Activated CD4-positive, alpha-beta T cell treated with anti-CD3 and anti-CD28 coated beads, Interleukin-10, Interleukin-2, amounts not matched to agents 100 ng/mL and 50 ng/mL, durations not matched to agents 16 hours and 8 hours (primary cell): ENCODE measurements at regions not wholly inside any gene's neighbourhood (a gene's known extent, or its start where the extent isn't known, plus 50 kb on each side); places are given as distances from the start of the nearest gene placed in this dataset.
A peak's percentile ranks its signal among the peaks of the same experiment; 100 is the strongest.
"Not testable (repeated sequence)": the region's sequence is repeated elsewhere in the genome, so short reads cannot be mapped to it uniquely, and the experiment has no call there.

Experiments used
- DNase-seq: peaks from one replicate; pipeline ENCODE4 v3.0.0-alpha.2; 2020

DNA sequence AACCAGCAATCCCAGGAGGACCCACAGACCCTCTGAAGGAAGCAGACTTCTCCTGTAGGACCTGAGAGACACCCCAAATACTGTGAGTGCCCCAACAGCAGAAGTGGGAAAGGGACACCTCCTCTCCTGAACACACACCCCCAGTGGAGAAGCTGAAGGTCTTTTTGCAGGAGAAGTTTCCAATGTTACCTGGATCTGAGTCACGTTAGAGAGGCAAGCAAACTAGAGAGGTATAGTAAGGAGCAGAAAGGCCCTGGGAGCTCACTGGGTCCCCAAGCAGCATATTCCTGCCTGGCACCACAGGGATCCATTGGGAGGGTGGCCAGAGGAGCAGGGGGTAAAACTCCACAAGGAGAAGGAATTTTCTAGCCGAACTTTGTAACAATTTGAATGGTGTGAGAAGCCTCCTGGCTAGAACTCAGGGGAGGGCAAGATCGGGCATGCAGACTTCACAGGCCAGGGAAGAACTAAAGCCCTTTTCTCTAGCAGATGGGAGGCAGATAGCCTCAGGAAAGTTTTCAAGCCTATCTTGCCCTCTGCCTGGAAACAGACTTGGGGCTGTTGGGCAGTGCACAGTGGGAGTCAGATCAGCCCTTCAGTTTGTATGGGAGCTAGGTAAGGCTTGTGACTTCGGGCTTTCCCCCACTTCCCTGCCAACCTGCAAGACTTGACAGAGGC is 68.2 kb upstream of the SSTR4 start:
- no peak for DNase-seq

- not testable (repeated sequence) for DNase-seq
Measured at GRCh38 chr20:22967706-22968105, 67.4 kb upstream of the SSTR4 start.

GRCh38 chr20:22969031-22969430 is 66.1 kb upstream of the SSTR4 start:
- not testable (repeated sequence) for DNase-seq

- DNase-seq, result not testable (repeated sequence)
Measured at GRCh38 chr20:22971077-22971476, 64.0 kb upstream of the SSTR4 start.

- DNase-seq, result peak; percentile 3
Measured at GRCh38 chr20:22974354-22974753, 60.8 kb upstream of the SSTR4 start.

DNA sequence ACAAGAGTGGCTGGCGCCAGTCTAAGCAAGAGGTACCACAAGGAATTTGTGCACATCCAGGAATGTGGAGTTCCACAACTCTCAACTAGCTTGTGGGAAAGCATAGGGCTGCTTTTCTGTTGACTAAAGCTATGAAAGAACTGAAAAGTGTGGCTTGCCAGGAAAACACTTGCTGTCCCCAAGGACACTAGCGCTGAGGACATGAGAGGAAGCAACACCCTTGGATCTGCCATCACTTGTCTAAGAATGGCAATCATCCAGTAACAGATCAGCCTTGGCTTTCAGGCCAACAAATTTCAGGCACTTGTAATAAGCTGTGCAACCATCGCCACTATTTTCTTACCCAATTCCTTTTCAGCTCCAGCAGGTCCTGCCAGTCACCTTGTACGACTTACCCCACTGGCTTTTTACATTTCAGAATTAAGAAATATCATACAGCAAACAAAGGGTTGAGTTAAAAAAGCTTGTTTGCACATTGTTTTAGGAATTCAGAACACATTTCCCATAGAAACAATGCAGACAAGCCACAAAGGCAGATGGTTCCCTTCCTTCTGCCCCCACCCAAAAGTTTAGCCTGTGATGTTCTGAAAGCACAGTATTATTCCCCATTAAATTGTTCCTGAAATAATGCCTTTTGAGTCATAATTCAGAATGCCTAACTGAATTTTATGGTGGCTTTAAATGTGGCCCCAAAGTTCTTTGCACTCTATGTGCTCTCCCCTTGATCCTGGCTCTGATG is 57.9 kb upstream of the SSTR4 start:
- no peak for DNase-seq

DNA sequence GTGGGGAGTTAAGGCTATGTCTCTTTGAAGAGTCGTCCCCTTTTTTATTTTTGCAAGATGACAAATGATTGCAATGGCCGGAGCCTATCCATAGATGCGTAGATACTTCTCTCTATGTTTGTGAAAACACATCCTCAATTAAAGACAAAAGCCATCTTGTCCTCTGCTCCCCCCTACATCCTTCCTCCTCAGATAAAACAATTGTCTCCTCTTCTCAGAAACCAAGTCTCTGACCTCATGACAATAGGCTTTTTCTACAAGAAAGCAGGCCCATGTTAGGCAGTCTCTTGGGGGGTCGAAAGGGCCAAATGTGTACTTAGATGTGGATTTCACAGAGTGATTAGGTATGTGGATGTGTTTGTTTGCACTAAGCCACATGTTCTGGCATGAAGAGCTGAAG is 51.1 kb upstream of the SSTR4 start:
- DNase-seq, result no peak

DNA sequence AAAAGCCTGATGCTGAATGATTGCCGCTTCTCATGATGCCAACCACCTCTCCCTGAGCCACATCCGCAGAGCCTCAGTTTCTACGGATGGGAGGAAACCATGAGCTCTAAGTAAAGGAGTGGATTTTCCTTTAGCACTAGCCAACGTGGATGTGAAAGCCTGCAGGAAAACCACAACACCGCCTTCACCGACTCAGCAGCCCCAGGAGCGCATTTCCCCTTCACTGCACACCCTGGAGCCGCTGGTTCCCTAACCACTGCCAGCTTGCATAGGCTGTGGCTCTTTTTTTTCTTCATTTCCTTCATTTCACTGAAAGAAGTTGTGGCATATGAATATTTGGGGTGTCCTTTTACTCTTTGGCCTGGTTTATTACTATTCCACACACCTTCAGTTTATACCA is 50.5 kb upstream of the SSTR4 start:
- DNase-seq, result no peak

DNA sequence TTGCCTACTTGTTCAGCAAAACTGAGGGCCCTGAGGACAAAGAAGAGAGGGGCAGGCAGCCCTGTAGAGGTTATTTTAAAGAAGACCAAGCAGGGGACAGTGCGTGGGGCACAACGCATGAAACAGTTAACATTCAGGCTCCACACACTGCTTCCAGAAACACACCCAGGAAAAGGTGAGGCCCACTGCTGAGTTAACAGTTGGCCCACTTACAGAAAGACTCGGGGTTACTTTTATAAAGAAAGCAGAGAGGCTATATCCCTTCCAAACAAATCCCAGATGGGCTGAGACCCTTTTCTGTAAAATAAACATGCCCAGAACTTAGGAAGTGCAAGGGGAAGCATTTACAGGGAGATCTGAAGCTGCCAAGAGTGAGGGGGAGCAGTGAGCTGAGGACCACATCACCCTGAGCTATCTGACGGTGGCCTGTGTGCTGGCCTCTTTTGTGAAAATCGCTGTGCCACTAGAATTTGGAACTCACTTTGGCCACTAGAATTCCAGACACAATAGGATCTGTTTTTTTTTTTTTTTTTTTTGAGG is 49.8 kb upstream of the SSTR4 start:
- DNase-seq, result no peak
